Activated CD4-positive, alpha-beta T cell treated with anti-CD3 and anti-CD28 coated beads, Interleukin-2, amount 10 ng/mL, durations not matched to agents 24 days and 14 days (primary cell): ENCODE measurements at regions not wholly inside any gene's neighbourhood (a gene's known extent, or its start where the extent isn't known, plus 50 kb on each side); places are given as distances from the start of the nearest gene placed in this dataset.

ENCODE experiments used
- DNase-seq: peaks from one replicate; pipeline ENCODE4 v3.0.0; 2022
- H3K27ac Mint-ChIP-seq: one replicate; pipeline ENCODE4 v1.8.0; 2022; ENCODE audit warnings: mild to moderate bottlenecking, mixed read lengths
- H3K27me3 Mint-ChIP-seq: one replicate; pipeline ENCODE4 v1.8.0; 2022; ENCODE audit warnings: mixed read lengths
- H3K36me3 Mint-ChIP-seq: one replicate; pipeline ENCODE4 v1.8.0; 2022; ENCODE audit warnings: low read depth, mild to moderate bottlenecking, mixed read lengths
- H3K4me1 Mint-ChIP-seq: one replicate; pipeline ENCODE4 v1.8.0; 2021; ENCODE audit warnings: mixed read lengths
- H3K4me3 Mint-ChIP-seq: one replicate; pipeline ENCODE4 v1.8.0; 2022; ENCODE audit warnings: mild to moderate bottlenecking, moderate library complexity, mixed read lengths
- H3K9me3 Mint-ChIP-seq: one replicate; pipeline ENCODE4 v1.8.0; 2021; ENCODE audit warnings: mixed read lengths
- intact Hi-C: fragments of 100-400 bp; cut with micrococcal nuclease; formaldehyde crosslinking; loops from one replicate; pipeline ENCODE4 v1.15.1; 2023

GRCh38 chr2:239752951-239753350 lies 272.2 kb downstream of the NDUFA10 start:
- Mint-ChIP-seq H3K36me3 (no peaks in the 10 kb centered on the region), H3K27ac (no peak overlapping the region), H3K4me1 (peaks cover 5% of the 10 kb centered on the region), H3K4me3 (no peak overlapping the region), H3K27me3 (peaks cover 2% of the 10 kb centered on the region), H3K9me3 (no peaks in the 10 kb centered on the region)
- no peak for DNase-seq
- intact Hi-C loops, result no loop called here

GRCh38 chr2:239751679-239752355 lies 273.3 kb downstream of the NDUFA10 start:
- Mint-ChIP-seq H3K27me3 (peaks cover 2% of the 10 kb centered on the region), H3K9me3 (no peaks in the 10 kb centered on the region), H3K27ac (no peak overlapping the region), H3K36me3 (no peaks in the 10 kb centered on the region), H3K4me3 (no peak overlapping the region), H3K4me1 (peaks cover 3% of the 10 kb centered on the region)
- DNase-seq, result peak; percentile 58
- intact Hi-C loops, result no loop called here

- intact Hi-C loops, result no loop called here
- Mint-ChIP-seq H3K27ac (no peak overlapping the region), H3K4me1 (peaks cover 1% of the 10 kb centered on the region), H3K27me3 (peaks cover 2% of the 10 kb centered on the region), H3K36me3 (no peaks in the 10 kb centered on the region), H3K4me3 (no peak overlapping the region), H3K9me3 (no peaks in the 10 kb centered on the region)
- DNase-seq, result no peak
These were observed 274.0 kb downstream of the NDUFA10 start for GRCh38 chr2:239750929-239751678.

GRCh38 chr2:239750045-239750835 lies 274.9 kb downstream of the NDUFA10 start:
- no peaks in the 10 kb centered on the region for H3K9me3 Mint-ChIP-seq
- H3K4me3 Mint-ChIP-seq, result no peak overlapping the region
- intact Hi-C loops, result no loop called here
- peaks cover 2% of the 10 kb centered on the region for H3K27me3 Mint-ChIP-seq
- H3K4me1 Mint-ChIP-seq, result peaks cover 1% of the 10 kb centered on the region
- H3K36me3 Mint-ChIP-seq, result no peaks in the 10 kb centered on the region
- H3K27ac Mint-ChIP-seq, result no peak overlapping the region
- DNase-seq, result no peak

- DNase-seq, result no peak
- no peak overlapping the region for H3K27ac Mint-ChIP-seq
- peaks cover 1% of the 10 kb centered on the region for H3K4me1 Mint-ChIP-seq
- intact Hi-C loops, result no loop called here
- H3K36me3 Mint-ChIP-seq, result no peaks in the 10 kb centered on the region
- no peaks in the 10 kb centered on the region for H3K9me3 Mint-ChIP-seq
- H3K27me3 Mint-ChIP-seq, result no peaks in the 10 kb centered on the region
- no peak overlapping the region for H3K4me3 Mint-ChIP-seq
These were observed 275.8 kb downstream of the NDUFA10 start for GRCh38 chr2:239749272-239749873.

- Mint-ChIP-seq H3K27ac (no peak overlapping the region), H3K9me3 (no peaks in the 10 kb centered on the region), H3K27me3 (no peaks in the 10 kb centered on the region), H3K36me3 (no peaks in the 10 kb centered on the region), H3K4me1 (peaks cover 1% of the 10 kb centered on the region), H3K4me3 (no peak overlapping the region)
- intact Hi-C loops, result no loop called here
- DNase-seq, result no peak
These were observed 276.3 kb downstream of the NDUFA10 start for GRCh38 chr2:239748811-239749210.

GRCh38 chr2:239747771-239748170 lies 277.4 kb downstream of the NDUFA10 start:
- H3K27me3 Mint-ChIP-seq, result no peaks in the 10 kb centered on the region
- peaks cover 1% of the 10 kb centered on the region for H3K4me1 Mint-ChIP-seq
- H3K27ac Mint-ChIP-seq, result no peak overlapping the region
- intact Hi-C loops, result no loop called here
- no peaks in the 10 kb centered on the region for H3K9me3 Mint-ChIP-seq
- H3K36me3 Mint-ChIP-seq, result no peaks in the 10 kb centered on the region
- no peak overlapping the region for H3K4me3 Mint-ChIP-seq
- DNase-seq, result no peak

- H3K9me3 Mint-ChIP-seq, result no peaks in the 10 kb centered on the region
- H3K27me3 Mint-ChIP-seq, result no peaks in the 10 kb centered on the region
- intact Hi-C loops, result no loop called here
- no peak overlapping the region for H3K27ac Mint-ChIP-seq
- no peaks in the 10 kb centered on the region for H3K36me3 Mint-ChIP-seq
- no peak overlapping the region for H3K4me3 Mint-ChIP-seq
- peaks cover 1% of the 10 kb centered on the region for H3K4me1 Mint-ChIP-seq
- DNase-seq, result no peak
These were observed 277.9 kb downstream of the NDUFA10 start for GRCh38 chr2:239747274-239747673.

- peaks cover 1% of the 10 kb centered on the region for H3K4me1 Mint-ChIP-seq
- H3K9me3 Mint-ChIP-seq, result no peaks in the 10 kb centered on the region
- H3K4me3 Mint-ChIP-seq, result no peak overlapping the region
These were observed 278.4 kb downstream of the NDUFA10 start for GRCh38 chr2:239746559-239747246.

GRCh38 chr2:239745386-239746227 lies 279.5 kb downstream of the NDUFA10 start:
- no peak for DNase-seq
- intact Hi-C loops, result no loop called here
- Mint-ChIP-seq H3K9me3 (no peaks in the 10 kb centered on the region), H3K27ac (no peak overlapping the region), H3K27me3 (no peaks in the 10 kb centered on the region), H3K4me3 (no peak overlapping the region), H3K4me1 (no peaks in the 10 kb centered on the region), H3K36me3 (no peaks in the 10 kb centered on the region)

More at GRCh38 chr2:239746559-239747246, 278.4 kb downstream of the NDUFA10 start:
- DNase-seq, result no peak
- no peaks in the 10 kb centered on the region for H3K27me3 Mint-ChIP-seq
- intact Hi-C loops, result no loop called here
- H3K36me3 Mint-ChIP-seq, result no peaks in the 10 kb centered on the region
- H3K27ac Mint-ChIP-seq, result no peak overlapping the region

GRCh38 chr2:239744706-239745340 lies 280.3 kb downstream of the NDUFA10 start:
- intact Hi-C loops, result no loop called here
- no peak for DNase-seq
- Mint-ChIP-seq H3K4me3 (no peak overlapping the region), H3K9me3 (no peaks in the 10 kb centered on the region), H3K4me1 (no peaks in the 10 kb centered on the region), H3K27me3 (no peaks in the 10 kb centered on the region), H3K27ac (no peak overlapping the region), H3K36me3 (no peaks in the 10 kb centered on the region)

GRCh38 chr2:239743206-239743605 lies 281.9 kb downstream of the NDUFA10 start:
- intact Hi-C loops, result no loop called here

More at GRCh38 chr2:239743206-239743605, 281.9 kb downstream of the NDUFA10 start:
- H3K4me1 Mint-ChIP-seq, result no peaks in the 10 kb centered on the region
- no peak overlapping the region for H3K27ac Mint-ChIP-seq
- no peaks in the 10 kb centered on the region for H3K36me3 Mint-ChIP-seq
- no peaks in the 10 kb centered on the region for H3K27me3 Mint-ChIP-seq
- no peak for DNase-seq
- H3K9me3 Mint-ChIP-seq, result no peaks in the 10 kb centered on the region
- H3K4me3 Mint-ChIP-seq, result no peak overlapping the region
